HCT116 (cell line): ENCODE measurements at regions not wholly inside any gene's neighbourhood (a gene's known extent, or its start where the extent isn't known, plus 50 kb on each side); places are given as distances from the start of the nearest gene placed in this dataset.

Experiments
- ATAC-seq: fragments of 200-7000 bp; cut with Tn5 transposase; 2 replicates; pipeline ENCODE4 v1.9.1; 2020; ENCODE audit warnings: mild to moderate bottlenecking, moderate library complexity
- BruUV-seq: library from RNA; stranded (reverse); fragments of 400-500 nt; replicated peaks from 2 replicates; lab custom pipeline; 2021; lab: Mats Ljungman, UMichigan
- CTCF ChIA-PET: fragments of 300-600 bp; sonication (Branson Sonifier 250); formaldehyde crosslinking; loops from one replicate; lab custom pipeline; 2021; ENCODE audit warnings: antibody characterized with exemption; lab: Charles Lee
- POLR2A ChIA-PET: fragments of 300-600, 350-600 bp; sonication (Branson Sonifier 250); formaldehyde crosslinking; loops from one replicate; lab custom pipeline; 2021; ENCODE audit warnings: antibody characterized with exemption; lab: Charles Lee
- RAD21 ChIA-PET, 2 experiments: fragments of 300-600 bp; sonication (Branson Sonifier 250); formaldehyde crosslinking; loops; one replicate each; lab custom pipeline; 2023; ENCODE audit warnings: low total read pairs in 2 of 2; ENCODE audit not compliant: uncharacterized antibody in 2 of 2, unreplicated experiment in 2 of 2, low non-redundant PET in 1 of 2; lab: Charles Lee
- DNase-seq: peaks from one replicate; pipeline ENCODE4 v3.0.0-alpha.2; 2010; ENCODE audit warnings: low read depth, low spot score
- H2AFZ ChIP-seq: fragments of 200-600 bp; shearing (Covaris generic), sonication (generic); 2 replicates; pipeline ENCODE4 v1.6.1; 2017; ENCODE audit warnings: low read depth, mixed run types, mixed read lengths, antibody characterized with exemption, low read length; ENCODE audit not compliant: poor library complexity, severe bottlenecking
- H3K27ac ChIP-seq: 2 replicates; pipeline ENCODE4 v1.5.1; 2012; ENCODE audit warnings: low read depth, low read length
- H3K27me3 ChIP-seq: fragments of 200-600 bp; sonication (generic); 2 replicates; pipeline ENCODE4 v1.6.1; 2016; ENCODE audit warnings: mixed run types, low read length, mixed read lengths; ENCODE audit not compliant: insufficient read depth
- H3K36me3 ChIP-seq, 2 experiments: fragments of 200-500 bp in 1 of 2; fragments of 200-600 bp in 1 of 2; sonication (Bioruptor generic) in 1 of 2; sonication (generic) in 1 of 2; 2 replicates each; pipeline versions ENCODE4 v1.5.1 to v1.6.1; 2014 to 2016; ENCODE audit warnings: low read length in 2 of 2, inconsistent platforms in 1 of 2, mixed read lengths in 1 of 2, mixed run types in 1 of 2; ENCODE audit not compliant: insufficient read depth in 2 of 2, control insufficient read depth in 1 of 2
- H3K4me1 ChIP-seq, 2 experiments: fragments of 200-600 bp in 1 of 2; sonication (generic) in 1 of 2; 2 replicates each; pipeline versions ENCODE4 v1.5.1 to v1.6.1; 2012 to 2017; ENCODE audit warnings: low read length in 2 of 2, inconsistent platforms in 1 of 2, mild to moderate bottlenecking in 1 of 2, mixed read lengths in 1 of 2, mixed run types in 1 of 2, moderate library complexity in 1 of 2; ENCODE audit not compliant: insufficient read depth in 2 of 2, control insufficient read depth in 1 of 2
- H3K4me2 ChIP-seq: fragments of 200-600 bp; sonication (generic); 2 replicates; pipeline ENCODE4 v1.6.1; 2017; ENCODE audit warnings: mixed run types, low read length, mixed read lengths
- H3K4me3 ChIP-seq, 2 experiments: fragments of 200-600 bp in 1 of 2; sonication (generic) in 1 of 2; replicated peaks in 1 of 2; 2 replicates each; pipeline ENCODE4 v1.5.1; 2011 to 2016; ENCODE audit warnings: low read length in 2 of 2, control low read depth in 1 of 2, low read depth in 1 of 2, mild to moderate bottlenecking in 1 of 2, mixed read lengths in 1 of 2, mixed run types in 1 of 2
- H3K79me2 ChIP-seq: fragments of 200-600 bp; sonication (generic); 2 replicates; pipeline ENCODE4 v1.6.1; 2017; ENCODE audit warnings: mild to moderate bottlenecking, mixed run types, low read length, moderate library complexity, mixed read lengths; ENCODE audit not compliant: insufficient read depth
- H3K9ac ChIP-seq: fragments of 200-600 bp; sonication (generic); 2 replicates; pipeline ENCODE4 v1.6.1; 2016; ENCODE audit warnings: low read length, mixed read lengths
- H3K9me2 ChIP-seq: fragments of 200-600 bp; sonication (generic), shearing (Covaris generic); 2 replicates; pipeline ENCODE4 v1.6.1; 2017; ENCODE audit warnings: mixed run types, mild to moderate bottlenecking, moderate library complexity; ENCODE audit not compliant: insufficient read depth
- H3K9me3 ChIP-seq, 2 experiments: fragments of 200-500 bp in 1 of 2; fragments of 200-600 bp in 1 of 2; sonication (Bioruptor generic) in 1 of 2; sonication (generic) in 1 of 2; 2 replicates each; pipeline ENCODE4 v1.6.1; 2014 to 2017; ENCODE audit warnings: low read length in 2 of 2, mixed read lengths in 2 of 2, inconsistent platforms in 1 of 2, low read depth in 1 of 2, mild to moderate bottlenecking in 1 of 2, mixed run types in 1 of 2, moderate library complexity in 1 of 2; ENCODE audit not compliant: control insufficient read depth in 1 of 2, insufficient read depth in 1 of 2
- H4K20me1 ChIP-seq: fragments of 200-600 bp; sonication (generic), shearing (Covaris generic); 2 replicates; pipeline ENCODE4 v1.6.1; 2017; ENCODE audit warnings: mixed run types, mild to moderate bottlenecking, moderate library complexity; ENCODE audit not compliant: insufficient read depth
- CBX3 ChIP-seq: IDR thresholded peaks from 2 replicates; pipeline ENCODE4 v1.6.1; 2012; ENCODE audit warnings: low read depth
- CEBPB ChIP-seq: IDR thresholded peaks from 2 replicates; pipeline ENCODE4 v1.6.1; 2012; ENCODE audit warnings: low read depth
- ELF1 ChIP-seq: IDR thresholded peaks from 2 replicates; pipeline ENCODE4 v1.6.1; 2012; ENCODE audit warnings: low read depth, borderline replicate concordance
- EZH2 ChIP-seq: fragments of 200-600 bp; sonication (generic); IDR thresholded peaks from 2 replicates; pipeline ENCODE4 v1.6.1; 2017; ENCODE audit warnings: antibody characterized with exemption, mixed run types
- EZH2phosphoT487 ChIP-seq: fragments of 200-600 bp; IDR thresholded peaks from 2 replicates; pipeline ENCODE4 v1.6.1; 2018; ENCODE audit warnings: antibody characterized with exemption, borderline replicate concordance
- SIN3A ChIP-seq: IDR thresholded peaks from 2 replicates; pipeline ENCODE4 v1.6.1; 2012; ENCODE audit warnings: low read depth
- TCF7L2 ChIP-seq: IDR thresholded peaks from 2 replicates; pipeline ENCODE4 v1.7.0; 2011; ENCODE audit warnings: borderline replicate concordance, inconsistent platforms; ENCODE audit not compliant: insufficient read depth, insufficient read length; ENCODE audit errors: extremely low read depth
- YY1 ChIP-seq: IDR thresholded peaks from 2 replicates; pipeline ENCODE4 v1.6.1; 2011; ENCODE audit warnings: low read length, low read depth, moderate library complexity, mild to moderate bottlenecking; ENCODE audit not compliant: insufficient replicate concordance; ENCODE audit errors: extremely low read depth
- intact Hi-C: fragments of 100-400 bp; cut with micrococcal nuclease; formaldehyde crosslinking; loops from 2 replicates; pipeline ENCODE4 v1.10.0; 2022
- TF ChIP-seq, protein P1 (sequence below), 3 experiments: fragments of 200-600 bp in 1 of 3; sonication (generic) in 1 of 3; IDR thresholded peaks in 2 of 3; conservative IDR thresholded peaks in 1 of 3; 2 replicates each; pipeline ENCODE4 v1.5.1; 2012 to 2017; ENCODE audit warnings: low read depth in 2 of 3, low read length in 2 of 3, antibody characterized with exemption in 1 of 3, borderline replicate concordance in 1 of 3, control low read depth in 1 of 3, mild to moderate bottlenecking in 1 of 3, mixed read lengths in 1 of 3, mixed run types in 1 of 3, moderate library complexity in 1 of 3; ENCODE audit not compliant: insufficient read depth in 1 of 3
- TF ChIP-seq, protein P2 (sequence below): IDR thresholded peaks from 2 replicates; pipeline ENCODE4 v1.6.1; 2012
- TF ChIP-seq, protein P3 (sequence below): IDR thresholded peaks from 2 replicates; pipeline ENCODE4 v1.6.1; 2012
- TF ChIP-seq, protein P4 (sequence below): IDR thresholded peaks from 2 replicates; pipeline ENCODE4 v1.6.1; 2011; ENCODE audit warnings: mild to moderate bottlenecking, low read length, moderate library complexity; ENCODE audit not compliant: insufficient replicate concordance; ENCODE audit errors: extremely low read depth

DNA sequence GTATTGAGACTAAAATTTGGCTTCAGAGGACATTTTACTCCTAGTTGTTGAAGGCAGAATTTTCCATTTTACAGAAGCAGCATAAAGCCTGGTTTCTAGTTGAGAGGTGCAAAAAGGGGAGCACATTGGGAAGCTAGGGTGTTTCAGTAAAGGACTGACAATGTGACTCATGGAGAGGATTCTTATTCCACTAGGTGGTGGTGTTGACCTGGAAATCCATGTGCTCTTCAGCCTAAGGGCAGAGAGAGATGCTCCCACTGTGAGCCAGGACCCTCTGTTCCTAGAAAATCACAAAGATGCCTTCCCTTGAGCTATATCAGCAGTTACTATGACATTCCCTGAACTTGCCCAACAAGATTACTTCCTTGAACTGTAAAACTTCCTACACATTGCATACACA is 687.8 kb downstream of the IPMK start:
- RAD21 ChIA-PET, result no interaction called here
- Histone ChIP-seq H3K27me3 (no peaks in the 10 kb centered on the region), H3K9me2 (no peaks in the 10 kb centered on the region), H2AFZ (no peak overlapping the region), H3K4me1 (no peaks in the 10 kb centered on the region), H3K27ac (no peak overlapping the region), H3K36me3 (no peaks in the 10 kb centered on the region), H4K20me1 (no peaks in the 10 kb centered on the region), H3K9me3 (peaks cover under 1 to 4% of the 10 kb centered on the region in 2 experiments; a peak in 1 of 4 replicates), H3K4me2 (no peak overlapping the region), H3K4me3 (no peak overlapping the region), H3K79me2 (no peaks in the 10 kb centered on the region)
- no TSS peak for BruUV-seq
- CTCF ChIA-PET, result no interaction called here
- intact Hi-C loops, result no loop called here
- no peak for DNase-seq
- ATAC-seq, result no peak
- TF ChIP-seq, protein P1, sequence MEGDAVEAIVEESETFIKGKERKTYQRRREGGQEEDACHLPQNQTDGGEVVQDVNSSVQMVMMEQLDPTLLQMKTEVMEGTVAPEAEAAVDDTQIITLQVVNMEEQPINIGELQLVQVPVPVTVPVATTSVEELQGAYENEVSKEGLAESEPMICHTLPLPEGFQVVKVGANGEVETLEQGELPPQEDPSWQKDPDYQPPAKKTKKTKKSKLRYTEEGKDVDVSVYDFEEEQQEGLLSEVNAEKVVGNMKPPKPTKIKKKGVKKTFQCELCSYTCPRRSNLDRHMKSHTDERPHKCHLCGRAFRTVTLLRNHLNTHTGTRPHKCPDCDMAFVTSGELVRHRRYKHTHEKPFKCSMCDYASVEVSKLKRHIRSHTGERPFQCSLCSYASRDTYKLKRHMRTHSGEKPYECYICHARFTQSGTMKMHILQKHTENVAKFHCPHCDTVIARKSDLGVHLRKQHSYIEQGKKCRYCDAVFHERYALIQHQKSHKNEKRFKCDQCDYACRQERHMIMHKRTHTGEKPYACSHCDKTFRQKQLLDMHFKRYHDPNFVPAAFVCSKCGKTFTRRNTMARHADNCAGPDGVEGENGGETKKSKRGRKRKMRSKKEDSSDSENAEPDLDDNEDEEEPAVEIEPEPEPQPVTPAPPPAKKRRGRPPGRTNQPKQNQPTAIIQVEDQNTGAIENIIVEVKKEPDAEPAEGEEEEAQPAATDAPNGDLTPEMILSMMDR (IDR thresholded peaks at IDR 0.05 in 2 of 3, conservative IDR thresholded peaks at IDR 0.05 in 1 of 3; ENCODE audit: borderline replicate concordance in 1 of 3, insufficient read depth in 1 of 3, low read depth in 2 of 3, low read length in 2 of 3), result 0 out of 6 replicates have a peak, but pooled peaks of 1 of the 3 experiments have one; percentile 12
- no peak for TF ChIP-seq SIN3A
- TF ChIP-seq, all 23 proteins: peak for 1
- POLR2A ChIA-PET, result no interaction called here
- H3K9ac ChIP-seq, result no peak overlapping the region

DNA sequence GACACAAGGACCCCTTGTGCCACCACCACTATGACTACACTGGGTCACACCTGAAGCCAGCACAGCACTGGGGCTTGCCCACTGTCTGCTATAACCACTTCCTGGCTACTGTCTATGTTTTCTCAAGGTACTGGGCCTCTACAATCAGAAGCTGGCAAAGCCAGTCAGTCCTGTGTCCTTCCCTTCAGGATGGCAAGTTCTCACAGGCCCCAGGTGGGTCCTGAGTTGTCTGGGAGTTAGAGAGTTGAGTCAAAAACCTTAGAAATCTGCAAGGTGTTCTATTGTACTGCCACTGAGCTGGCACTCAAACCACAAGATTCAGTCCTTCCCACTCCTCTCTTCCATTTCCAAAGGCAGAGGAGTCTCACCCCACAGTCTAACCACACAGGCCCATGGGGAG is 705.5 kb downstream of the IPMK start:
- DNase-seq, result no peak
- CTCF ChIA-PET, result no interaction called here
- intact Hi-C loops, result no loop called here
- TF ChIP-seq, protein P2, sequence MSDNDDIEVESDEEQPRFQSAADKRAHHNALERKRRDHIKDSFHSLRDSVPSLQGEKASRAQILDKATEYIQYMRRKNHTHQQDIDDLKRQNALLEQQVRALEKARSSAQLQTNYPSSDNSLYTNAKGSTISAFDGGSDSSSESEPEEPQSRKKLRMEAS, result no peak
- TF ChIP-seq, protein P1 (IDR thresholded peaks at IDR 0.05 in 2 of 3, conservative IDR thresholded peaks at IDR 0.05 in 1 of 3; ENCODE audit: borderline replicate concordance in 1 of 3, insufficient read depth in 1 of 3, low read depth in 2 of 3, low read length in 2 of 3), result no peak
- no peak for TF ChIP-seq EZH2phosphoT487
- TF ChIP-seq TCF7L2, result no peak
- TF ChIP-seq CEBPB, result no peak
- TF ChIP-seq YY1, result no peak
- TF ChIP-seq, protein P3, sequence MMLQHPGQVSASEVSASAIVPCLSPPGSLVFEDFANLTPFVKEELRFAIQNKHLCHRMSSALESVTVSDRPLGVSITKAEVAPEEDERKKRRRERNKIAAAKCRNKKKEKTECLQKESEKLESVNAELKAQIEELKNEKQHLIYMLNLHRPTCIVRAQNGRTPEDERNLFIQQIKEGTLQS, result no peak
- no peak for TF ChIP-seq EZH2
- no peak for TF ChIP-seq CBX3
- TF ChIP-seq, protein P4, sequence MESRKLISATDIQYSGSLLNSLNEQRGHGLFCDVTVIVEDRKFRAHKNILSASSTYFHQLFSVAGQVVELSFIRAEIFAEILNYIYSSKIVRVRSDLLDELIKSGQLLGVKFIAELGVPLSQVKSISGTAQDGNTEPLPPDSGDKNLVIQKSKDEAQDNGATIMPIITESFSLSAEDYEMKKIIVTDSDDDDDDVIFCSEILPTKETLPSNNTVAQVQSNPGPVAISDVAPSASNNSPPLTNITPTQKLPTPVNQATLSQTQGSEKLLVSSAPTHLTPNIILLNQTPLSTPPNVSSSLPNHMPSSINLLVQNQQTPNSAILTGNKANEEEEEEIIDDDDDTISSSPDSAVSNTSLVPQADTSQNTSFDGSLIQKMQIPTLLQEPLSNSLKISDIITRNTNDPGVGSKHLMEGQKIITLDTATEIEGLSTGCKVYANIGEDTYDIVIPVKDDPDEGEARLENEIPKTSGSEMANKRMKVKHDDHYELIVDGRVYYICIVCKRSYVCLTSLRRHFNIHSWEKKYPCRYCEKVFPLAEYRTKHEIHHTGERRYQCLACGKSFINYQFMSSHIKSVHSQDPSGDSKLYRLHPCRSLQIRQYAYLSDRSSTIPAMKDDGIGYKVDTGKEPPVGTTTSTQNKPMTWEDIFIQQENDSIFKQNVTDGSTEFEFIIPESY, result no peak
- no peak for TF ChIP-seq ELF1

More for the DNA sequence above, 705.5 kb downstream of the IPMK start:
- H3K9ac ChIP-seq, result no peak overlapping the region
- H3K9me2 ChIP-seq, result no peaks in the 10 kb centered on the region
- no peaks in the 10 kb centered on the region; a peak in 1 of 4 replicates for H3K36me3 ChIP-seq
- H3K4me2 ChIP-seq, result no peak overlapping the region
- H4K20me1 ChIP-seq, result no peaks in the 10 kb centered on the region
- ChIA-PET POLR2A (no interaction called here), RAD21 (no interaction called here)
- no peak overlapping the region for H3K4me3 ChIP-seq
- no peak overlapping the region for H2AFZ ChIP-seq
- peaks cover 0 to 6% of the 10 kb centered on the region in 2 experiments; a peak in 2 of 4 replicates for H3K9me3 ChIP-seq
- no peaks in the 10 kb centered on the region for H3K79me2 ChIP-seq
- no TSS peak for BruUV-seq
- H3K27ac ChIP-seq, result no peak overlapping the region
- H3K27me3 ChIP-seq, result no peaks in the 10 kb centered on the region
- no peaks in the 10 kb centered on the region for H3K4me1 ChIP-seq
- no peak for ATAC-seq
